Psoas muscle (tissue), 7 donors: ENCODE measurements at regions not wholly inside any gene's neighbourhood (a gene's known extent, or its start where the extent isn't known, plus 50 kb on each side); places are given as distances from the start of the nearest gene placed in this dataset.
"Not testable (repeated sequence)": the region's sequence is repeated elsewhere in the genome, so short reads cannot be mapped to it uniquely, and the experiment has no call there.

Source experiments
- ATAC-seq, 4 donors: fragments of 200-7000 bp; cut with Tn5 transposase; one replicate each; pipeline ENCODE4 v1.9.1; 2020; ENCODE audit warnings: moderate library complexity in 3 of 4, mild to moderate bottlenecking in 2 of 4
- DNase-seq, 2 donors: peaks; one replicate each; pipeline ENCODE4 v3.0.0-alpha.2; 2020
- H3K27ac ChIP-seq: fragments of 200-600 bp; one replicate; pipeline ENCODE4 v1.8.0; 2022
- H3K27me3 ChIP-seq, 3 donors: fragments of 200-600 bp in 1 of 3; one replicate each; pipeline versions ENCODE4 v1.6.1 to v1.8.0; 2013 to 2022; ENCODE audit warnings: low read length in 2 of 3, mild to moderate bottlenecking in 2 of 3, moderate library complexity in 1 of 3; ENCODE audit not compliant: insufficient read depth in 3 of 3
- H3K36me3 ChIP-seq, 2 donors: fragments of 200-600 bp in 1 of 2; one replicate each; pipeline versions ENCODE4 v1.6.1 to v1.8.0; 2013 to 2022; ENCODE audit warnings: low read depth in 1 of 2, mild to moderate bottlenecking in 1 of 2, moderate library complexity in 1 of 2; ENCODE audit not compliant: insufficient read depth in 1 of 2
- H3K4me1 ChIP-seq: fragments of 200-600 bp; one replicate; pipeline ENCODE4 v1.8.0; 2022
- H3K4me3 ChIP-seq: fragments of 200-600 bp; one replicate; pipeline ENCODE4 v1.8.0; 2022; ENCODE audit warnings: mild to moderate bottlenecking
- H3K9me3 ChIP-seq: fragments of 200-600 bp; one replicate; pipeline ENCODE4 v1.8.0; 2022
- CTCF ChIP-seq: fragments of 200-600 bp; IDR thresholded peaks from one replicate; pipeline ENCODE4 v1.8.0; 2022; ENCODE audit warnings: antibody characterized with exemption
- WGBS, 3 donors: extraction: QIAGEN DNeasy Blood & Tissue Kit; methylation state at CpG; one replicate each; pipeline versions ENCODE4 v1.1.6 to v1.1.7; 2013; 5-methylcytosine and 5-hydroxymethylcytosine counted together
- intact Hi-C, 2 donors: fragments of 100-400 bp; cut with DNase I; formaldehyde crosslinking; loops; one replicate each; pipeline versions ENCODE4 v1.11.0 to v1.14.2; 2022
- donor health status: healthy with polysubstance abuse.
- donor health status: DM: no; HTN: no; CAD: no; lungs with moderate emphysema.
- donor health status: Bipolar disorder and iron deficiency.
- donor health status: healthy.
- donor health status: DM: yes; HTN: yes; CAD: no.
- donor health status: DM: no; HTN: no; CAD: no.
- donor health status: DM: yes; HTN: yes; CAD: no.

- no peak for TF ChIP-seq CTCF
- H3K27me3 ChIP-seq, result no peaks in the 10 kb centered on the region
- intact Hi-C loops, result no loop called here
- H3K36me3 ChIP-seq, result no peaks in the 10 kb centered on the region
- H3K4me3 ChIP-seq, result no peak overlapping the region
- no peak for DNase-seq
- WGBS, 3 donors, result 32 to 57% (median 48%) methylated on average over 1 of the region's 1 CpG
- no peak for ATAC-seq
- H3K4me1 ChIP-seq, result no peaks in the 10 kb centered on the region
- no peaks in the 10 kb centered on the region for H3K9me3 ChIP-seq
- H3K27ac ChIP-seq, result no peak overlapping the region
Observed at GRCh38 chr6:140003217-140003616, 628.8 kb upstream of the CITED2 start.

GRCh38 chr6:140002396-140003022 is 628.1 kb upstream of the CITED2 start:
- Histone ChIP-seq H3K27me3 (no peaks in the 10 kb centered on the region), H3K9me3 (no peaks in the 10 kb centered on the region), H3K36me3 (no peaks in the 10 kb centered on the region), H3K4me1 (no peaks in the 10 kb centered on the region), H3K27ac (no peak overlapping the region), H3K4me3 (no peak overlapping the region)
- 77 to 78% (median 77%) methylated on average over 4 of the region's 4 CpGs for WGBS, 3 donors
- no peak for TF ChIP-seq CTCF
- ATAC-seq, result no peak
- intact Hi-C loops, result no loop called here
- DNase-seq, result no peak

- Histone ChIP-seq H3K27me3 (no peaks in the 10 kb centered on the region), H3K4me1 (peaks cover 2% of the 10 kb centered on the region), H3K4me3 (no peak overlapping the region), H3K36me3 (no peaks in the 10 kb centered on the region), H3K27ac (no peak overlapping the region), H3K9me3 (no peaks in the 10 kb centered on the region)
- intact Hi-C loops, result no loop called here
- no peak for ATAC-seq
- DNase-seq, result no peak
- TF ChIP-seq CTCF, result no peak
- WGBS, 3 donors, result 58 to 62% (median 60%) methylated on average over 5 of the region's 5 CpGs
Observed at GRCh38 chr6:140001821-140002341, 627.4 kb upstream of the CITED2 start.

- H3K36me3 ChIP-seq, result no peaks in the 10 kb centered on the region
- DNase-seq (no peak), ATAC-seq (no peak)
- H3K27me3 ChIP-seq, result no peaks in the 10 kb centered on the region
- WGBS, 3 donors, result 37 to 54% (median 45%) methylated on average over 2 of the region's 2 CpGs
- peaks cover 4% of the 10 kb centered on the region for H3K4me1 ChIP-seq
- H3K27ac ChIP-seq, result no peak overlapping the region
- no peaks in the 10 kb centered on the region for H3K9me3 ChIP-seq
- no peak overlapping the region for H3K4me3 ChIP-seq
- TF ChIP-seq CTCF, result no peak
- intact Hi-C loops, result no loop called here
Observed at GRCh38 chr6:140001005-140001404, 626.6 kb upstream of the CITED2 start.

- H3K4me3 ChIP-seq, H3K36me3 ChIP-seq, ATAC-seq, H3K27me3 ChIP-seq, DNase-seq, H3K4me1 ChIP-seq, H3K27ac ChIP-seq, H3K9me3 ChIP-seq: not testable (repeated sequence)
- 97 to 98% (median 97%) methylated on average over 7 to 18 of the region's 18 CpGs for WGBS, 3 donors
- intact Hi-C loops, result loop anchor here in 1 of 2 donors (5.0 to 10.0 kb wide), 2 partner anchors 627 to 765 kb away; partner anchors contain the start of gene CITED2
Observed at GRCh38 chr6:139999661-140000060, 625.2 kb upstream of the CITED2 start.

GRCh38 chr6:139998478-139998877 is 624.0 kb upstream of the CITED2 start:
- H3K4me3 ChIP-seq, H3K27me3 ChIP-seq, H3K4me1 ChIP-seq, H3K9me3 ChIP-seq, H3K36me3 ChIP-seq, H3K27ac ChIP-seq, ATAC-seq, DNase-seq: not testable (repeated sequence)
- intact Hi-C loops, result loop anchor here in 1 of 2 donors (5.0 to 10.0 kb wide), 2 partner anchors 626 to 764 kb away; partner anchors contain the start of gene CITED2
- WGBS, 3 donors, result 86 to 97% (median 95%) methylated on average over 9 to 11 of the region's 11 CpGs
